ENCODE measurements at regions not wholly inside any gene's neighbourhood (a gene's known extent, or its start where the extent isn't known, plus 50 kb on each side); places are given as distances from the start of the nearest gene placed in this dataset.

DNA sequence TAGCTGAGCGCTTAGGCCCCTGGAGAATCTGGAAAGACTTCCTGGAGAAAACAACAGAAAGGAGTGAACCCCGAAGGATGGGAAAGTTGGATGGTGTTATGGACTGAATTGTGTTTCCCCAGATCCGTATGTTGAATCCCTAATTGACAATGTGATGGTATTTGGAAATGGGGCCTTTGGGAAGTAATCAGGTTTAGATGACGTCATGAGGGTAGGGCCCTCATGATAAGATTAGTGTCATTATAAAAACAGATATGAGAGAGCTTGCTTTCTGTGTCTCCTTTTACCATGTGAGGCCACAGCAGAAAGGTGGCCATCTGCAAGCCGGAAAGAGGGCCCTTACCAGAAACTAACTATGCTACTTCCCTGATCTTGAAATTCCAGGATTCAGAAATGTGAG is 159.5 kb downstream of the QDPR start:
- Mint-ChIP-seq H3K9me3 (ENCODE audit: low read depth) (peaks cover 9% of the 10 kb centered on the region), H3K4me3 (ENCODE audit: low read depth) (no peak overlapping the region), H3K27me3 (no peaks in the 10 kb centered on the region), H3K36me3 (ENCODE audit: insufficient read depth) (no peaks in the 10 kb centered on the region), H3K27ac (no peak overlapping the region), H3K4me1 (ENCODE audit: low read depth) (no peaks in the 10 kb centered on the region)
- DNase-seq (ENCODE audit: low spot score, unreplicated experiment): no peak
- TF ChIP-seq, protein P1, sequence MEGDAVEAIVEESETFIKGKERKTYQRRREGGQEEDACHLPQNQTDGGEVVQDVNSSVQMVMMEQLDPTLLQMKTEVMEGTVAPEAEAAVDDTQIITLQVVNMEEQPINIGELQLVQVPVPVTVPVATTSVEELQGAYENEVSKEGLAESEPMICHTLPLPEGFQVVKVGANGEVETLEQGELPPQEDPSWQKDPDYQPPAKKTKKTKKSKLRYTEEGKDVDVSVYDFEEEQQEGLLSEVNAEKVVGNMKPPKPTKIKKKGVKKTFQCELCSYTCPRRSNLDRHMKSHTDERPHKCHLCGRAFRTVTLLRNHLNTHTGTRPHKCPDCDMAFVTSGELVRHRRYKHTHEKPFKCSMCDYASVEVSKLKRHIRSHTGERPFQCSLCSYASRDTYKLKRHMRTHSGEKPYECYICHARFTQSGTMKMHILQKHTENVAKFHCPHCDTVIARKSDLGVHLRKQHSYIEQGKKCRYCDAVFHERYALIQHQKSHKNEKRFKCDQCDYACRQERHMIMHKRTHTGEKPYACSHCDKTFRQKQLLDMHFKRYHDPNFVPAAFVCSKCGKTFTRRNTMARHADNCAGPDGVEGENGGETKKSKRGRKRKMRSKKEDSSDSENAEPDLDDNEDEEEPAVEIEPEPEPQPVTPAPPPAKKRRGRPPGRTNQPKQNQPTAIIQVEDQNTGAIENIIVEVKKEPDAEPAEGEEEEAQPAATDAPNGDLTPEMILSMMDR (IDR thresholded peaks at IDR 0.05; ENCODE audit: unreplicated experiment): no peak

DNA sequence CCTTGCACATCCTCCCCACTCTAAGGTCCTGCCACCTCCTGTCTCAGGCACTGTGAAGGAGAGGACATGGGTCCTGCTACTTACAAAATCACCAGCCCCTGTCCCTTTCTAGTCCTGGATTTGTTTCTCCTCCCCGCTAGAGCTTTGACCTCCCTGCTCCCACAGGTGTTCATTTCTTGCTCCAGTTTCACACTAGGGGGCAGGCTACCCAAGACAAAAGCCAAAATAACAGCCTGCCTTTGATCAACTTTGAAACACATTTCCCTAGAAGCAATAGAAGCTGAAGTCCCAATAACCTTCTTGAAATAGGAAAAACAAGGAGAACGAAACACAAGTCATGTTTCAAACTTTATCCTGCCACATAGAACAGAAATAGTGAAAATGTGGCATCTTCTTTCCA is 164.4 kb downstream of the QDPR start:
- Mint-ChIP-seq H3K27ac (no peak overlapping the region), H3K27me3 (no peaks in the 10 kb centered on the region), H3K4me3 (ENCODE audit: low read depth) (no peak overlapping the region), H3K36me3 (ENCODE audit: insufficient read depth) (no peaks in the 10 kb centered on the region), H3K4me1 (ENCODE audit: low read depth) (no peaks in the 10 kb centered on the region), H3K9me3 (ENCODE audit: low read depth) (no peaks in the 10 kb centered on the region)
- TF ChIP-seq, protein P1 (IDR thresholded peaks at IDR 0.05; ENCODE audit: unreplicated experiment): peak; percentile 68
- peak; percentile 13 for DNase-seq (ENCODE audit: low spot score, unreplicated experiment)

DNA sequence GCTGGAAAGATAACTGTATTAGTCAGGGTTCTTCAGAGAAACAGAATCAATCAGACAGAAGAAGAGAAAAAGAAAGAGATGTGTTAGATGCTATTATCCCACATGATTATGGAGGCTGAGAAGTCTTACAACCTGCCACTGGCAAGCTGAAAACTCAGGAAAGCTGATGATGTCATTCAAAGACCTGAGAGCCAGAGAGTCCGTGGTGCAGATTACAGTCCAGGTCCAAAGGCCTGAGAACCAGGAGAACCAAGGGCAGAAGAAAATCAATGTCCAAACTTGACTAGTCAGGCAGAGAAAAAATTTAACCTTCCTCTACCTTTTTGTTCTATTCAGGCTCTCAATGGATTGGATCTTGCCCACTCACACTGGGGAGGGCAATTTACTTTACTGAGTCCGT is 172.5 kb downstream of the QDPR start:
- no peak for DNase-seq (ENCODE audit: low spot score, unreplicated experiment)
- Mint-ChIP-seq H3K27ac (no peak overlapping the region), H3K27me3 (peaks cover 6% of the 10 kb centered on the region), H3K4me3 (ENCODE audit: low read depth) (no peak overlapping the region), H3K36me3 (ENCODE audit: insufficient read depth) (no peaks in the 10 kb centered on the region), H3K9me3 (ENCODE audit: low read depth) (no peaks in the 10 kb centered on the region), H3K4me1 (ENCODE audit: low read depth) (peaks cover 5% of the 10 kb centered on the region)
- TF ChIP-seq, protein P1 (IDR thresholded peaks at IDR 0.05; ENCODE audit: unreplicated experiment): no peak

DNA sequence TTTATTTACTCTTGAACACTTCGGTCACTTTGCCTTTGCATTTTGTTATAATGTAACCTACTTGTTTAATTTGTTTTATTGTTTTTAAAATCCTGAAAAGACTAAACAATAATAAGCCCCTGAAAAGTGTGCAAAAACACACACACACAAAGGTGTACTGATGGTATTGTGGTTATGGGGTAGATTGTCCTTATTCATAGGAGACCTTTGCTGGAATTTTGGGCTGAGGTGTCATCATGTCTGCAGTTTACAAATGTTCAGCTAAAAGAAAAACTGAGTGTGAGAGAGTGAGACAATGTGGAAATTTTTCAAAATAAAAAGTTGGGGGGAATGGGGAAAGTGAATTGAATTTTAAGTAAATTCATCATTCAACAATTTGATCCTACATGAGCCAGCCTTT is 174.9 kb downstream of the QDPR start:
- DNase-seq (ENCODE audit: low spot score, unreplicated experiment): no peak
- H3K36me3 Mint-ChIP-seq (ENCODE audit: insufficient read depth): no peaks in the 10 kb centered on the region
- H3K9me3 Mint-ChIP-seq (ENCODE audit: low read depth): no peaks in the 10 kb centered on the region
- peaks cover 1% of the 10 kb centered on the region for H3K4me1 Mint-ChIP-seq (ENCODE audit: low read depth)
- H3K27ac Mint-ChIP-seq: no peak overlapping the region
- no peak overlapping the region for H3K4me3 Mint-ChIP-seq (ENCODE audit: low read depth)
- TF ChIP-seq, protein P1 (IDR thresholded peaks at IDR 0.05; ENCODE audit: unreplicated experiment): no peak
- peaks cover 15% of the 10 kb centered on the region for H3K27me3 Mint-ChIP-seq

DNA sequence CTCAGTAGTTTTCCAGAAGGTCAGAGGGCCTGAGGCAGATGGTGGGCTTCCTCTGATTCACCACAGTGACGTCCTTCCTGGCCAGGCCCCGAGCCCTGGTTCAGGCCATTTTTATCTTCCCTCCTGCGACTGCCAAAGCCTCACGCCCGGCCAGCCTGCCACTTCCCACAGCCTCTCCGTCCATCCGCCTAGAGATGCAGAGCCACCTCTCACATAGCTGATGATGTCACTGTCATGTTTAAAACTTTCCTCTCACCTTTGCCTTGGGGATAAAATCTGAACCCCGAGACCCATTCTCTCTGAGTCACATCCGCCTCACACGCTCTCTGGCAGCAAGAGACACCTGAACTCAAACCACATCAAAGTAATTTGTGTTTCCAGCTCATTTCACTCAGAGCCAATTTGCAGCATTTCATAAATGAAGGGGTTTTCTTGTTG is 175.3 kb downstream of the QDPR start:
- H3K27ac Mint-ChIP-seq: no peak overlapping the region
- no peak overlapping the region for H3K4me3 Mint-ChIP-seq (ENCODE audit: low read depth)
- H3K27me3 Mint-ChIP-seq: peaks cover 15% of the 10 kb centered on the region
- no peaks in the 10 kb centered on the region for H3K36me3 Mint-ChIP-seq (ENCODE audit: insufficient read depth)
- H3K9me3 Mint-ChIP-seq (ENCODE audit: low read depth): no peaks in the 10 kb centered on the region
- peaks cover 1% of the 10 kb centered on the region for H3K4me1 Mint-ChIP-seq (ENCODE audit: low read depth)
- TF ChIP-seq, protein P1 (IDR thresholded peaks at IDR 0.05; ENCODE audit: unreplicated experiment): no peak
- no peak for DNase-seq (ENCODE audit: low spot score, unreplicated experiment)

Measured in progenitor cell of endocrine pancreas (in vitro differentiated cells).